ENCODE measurements at regions not wholly inside any gene's neighbourhood (a gene's known extent, or its start where the extent isn't known, plus 50 kb on each side); places are given as distances from the start of the nearest gene placed in this dataset.

DNA sequence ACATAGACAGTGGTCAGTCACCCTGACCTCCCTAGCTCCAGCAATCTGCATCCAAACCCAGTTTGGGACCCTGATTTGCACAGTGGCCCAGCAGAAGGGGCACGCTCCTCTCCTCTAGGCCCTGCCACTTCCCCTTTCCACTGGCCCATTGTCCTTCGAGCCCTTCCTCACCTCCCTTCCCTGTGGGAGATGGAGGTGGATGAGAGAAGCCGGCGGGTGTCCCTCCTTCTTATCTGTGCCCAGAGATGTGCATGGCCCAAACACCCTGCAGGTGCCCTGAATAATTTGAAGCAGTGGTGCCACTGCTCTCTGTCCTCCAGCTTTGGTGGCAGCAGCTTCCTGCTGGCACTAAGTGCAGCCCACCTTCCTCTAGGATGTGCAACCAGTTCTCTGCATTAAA, 140.0 kb downstream of the BARX1 start (continued):
- TF ChIP-seq, protein P1, sequence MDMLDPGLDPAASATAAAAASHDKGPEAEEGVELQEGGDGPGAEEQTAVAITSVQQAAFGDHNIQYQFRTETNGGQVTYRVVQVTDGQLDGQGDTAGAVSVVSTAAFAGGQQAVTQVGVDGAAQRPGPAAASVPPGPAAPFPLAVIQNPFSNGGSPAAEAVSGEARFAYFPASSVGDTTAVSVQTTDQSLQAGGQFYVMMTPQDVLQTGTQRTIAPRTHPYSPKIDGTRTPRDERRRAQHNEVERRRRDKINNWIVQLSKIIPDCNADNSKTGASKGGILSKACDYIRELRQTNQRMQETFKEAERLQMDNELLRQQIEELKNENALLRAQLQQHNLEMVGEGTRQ (IDR thresholded peaks at IDR 0.05; ENCODE audit: low read depth, low read length), result no peak
- TF ChIP-seq, protein P1 (CRISPR knock-in tag; IDR thresholded peaks at IDR 0.05; ENCODE audit: borderline replicate concordance), result no peak
- TF ChIP-seq CHCHD3 (CRISPR knock-in tag; IDR thresholded peaks at IDR 0.05), result no peak
- TF ChIP-seq ZNF382 (CRISPR knock-in tag; IDR thresholded peaks at IDR 0.05; ENCODE audit: borderline replicate concordance), result no peak
- TF ChIP-seq MTF1 (CRISPR knock-in tag; IDR thresholded peaks at IDR 0.05), result no peak
- no peak for TF ChIP-seq ZNF546 (CRISPR knock-in tag; conservative IDR thresholded peaks at IDR 0.05)
- no peak for TF ChIP-seq CBX1 (IDR thresholded peaks at IDR 0.05; ENCODE audit: low read depth)
- TF ChIP-seq, protein P2, sequence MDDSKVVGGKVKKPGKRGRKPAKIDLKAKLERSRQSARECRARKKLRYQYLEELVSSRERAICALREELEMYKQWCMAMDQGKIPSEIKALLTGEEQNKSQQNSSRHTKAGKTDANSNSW (CRISPR knock-in tag; IDR thresholded peaks at IDR 0.05; ENCODE audit: borderline replicate concordance), result no peak

DNA sequence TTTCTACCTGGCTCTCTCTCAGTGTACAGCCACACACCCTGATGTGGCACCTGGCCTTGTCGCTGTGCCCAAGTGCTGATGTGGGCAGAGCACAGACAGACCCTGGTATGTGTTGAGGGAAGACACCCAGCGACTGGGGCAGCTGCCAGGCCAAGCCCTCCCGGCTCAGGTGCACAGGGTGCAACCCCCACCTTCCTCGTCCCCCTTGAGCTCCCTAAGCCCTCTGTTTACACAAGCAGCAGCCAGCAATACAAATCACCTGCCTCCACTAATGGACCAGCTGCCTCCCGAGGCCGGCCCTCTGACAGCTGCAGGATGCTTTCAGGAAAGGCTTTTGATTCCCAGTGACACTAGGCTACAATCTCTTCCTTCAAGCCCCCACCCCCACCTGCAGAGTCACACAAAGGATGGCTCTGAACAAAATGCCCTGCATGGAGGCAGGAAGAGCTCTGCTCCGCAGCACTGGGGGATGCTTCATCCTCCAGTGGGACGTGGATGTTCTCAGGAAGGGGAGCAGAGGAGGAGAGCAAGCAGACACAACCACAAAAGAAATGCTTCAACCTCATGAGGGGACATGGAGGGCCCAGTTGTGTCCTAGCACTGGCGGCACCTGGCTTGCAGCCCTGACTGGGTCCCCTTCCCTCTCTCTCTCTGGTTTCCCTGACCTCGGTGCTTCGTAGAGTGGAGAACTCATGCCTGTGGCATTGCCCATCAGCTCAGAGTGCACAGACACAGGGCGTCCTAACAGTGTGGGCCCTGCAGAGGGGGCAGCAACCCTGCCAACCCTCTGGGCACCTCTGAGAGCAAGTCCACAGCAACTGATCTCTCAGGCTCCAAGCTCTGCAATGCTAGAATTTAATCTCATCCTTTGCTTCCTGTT, 140.8 kb downstream of the BARX1 start:
- Histone ChIP-seq H3K4me1 (ENCODE audit: insufficient read depth, low read length) (no peaks in the 10 kb centered on the region), H3K4me3 (replicated peaks in 1 of 3; ENCODE audit: insufficient read depth in 1 of 3, low read depth in 2 of 3, low read length in 3 of 3) (no peak overlapping the region), H3K79me2 (ENCODE audit: insufficient read depth, low read length) (no peaks in the 10 kb centered on the region), H3K27me3 (ENCODE audit: control insufficient read depth in 1 of 2, insufficient read depth in 2 of 2, low read length in 2 of 2) (peaks cover 0 to 27% of the 10 kb centered on the region in 2 experiments; a peak in 3 of 5 replicates), H2AFZ (ENCODE audit: low read length) (no peak overlapping the region), H3K9ac (ENCODE audit: insufficient read depth, low read depth, low read length) (no peak overlapping the region), H3K4me2 (ENCODE audit: low read depth, low read length) (no peak overlapping the region), H4K20me1 (ENCODE audit: insufficient read depth, low read length) (no peaks in the 10 kb centered on the region), H3K27ac (ENCODE audit: extremely low read length, insufficient read depth, low read length) (no peak overlapping the region), H3K36me3 (replicated peaks in 1 of 2; ENCODE audit: control insufficient read depth in 1 of 2, insufficient read depth in 2 of 2, low read length in 2 of 2) (no peaks in the 10 kb centered on the region), H3K9me3 (ENCODE audit: low read length) (no peaks in the 10 kb centered on the region)
- POLR2A ChIA-PET, result no interaction called here
- no peak for TF ChIP-seq ZNF235 (CRISPR knock-in tag; IDR thresholded peaks at IDR 0.05; ENCODE audit: borderline replicate concordance)
- TF ChIP-seq ZNF564 (CRISPR knock-in tag; IDR thresholded peaks at IDR 0.05), result no peak
- no peak for TF ChIP-seq MIXL1 (CRISPR knock-in tag; IDR thresholded peaks at IDR 0.05)
- CTCF ChIA-PET (ENCODE audit: low intra/inter-chr PET ratio, low total read pairs), result no interaction called here
- DNase-seq (ENCODE audit: low spot score), result no peak
- in situ Hi-C loops (cut with HindIII; ENCODE audit: extremely low pct_ligation_motif_present, low pct_unique_long_range_greater_than_20kb) (no loop called here), intact Hi-C loops (cut with micrococcal nuclease; ENCODE audit: unreplicated experiment) (no loop called here)
- no TSS peak for BruUV-seq (replicated peaks)
- 0% methylated on average over 5 of the region's 12 CpGs for WGBS (ENCODE audit: low lambda C conversion rate)
- no peak for ATAC-seq
- FAIRE-seq, result no peak

Measured in HepG2 (cell line).